Lung (tissue), 11 donors: ENCODE measurements at regions not wholly inside any gene's neighbourhood (a gene's known extent, or its start where the extent isn't known, plus 50 kb on each side); places are given as distances from the start of the nearest gene placed in this dataset.
A peak's percentile ranks its signal among the peaks of the same experiment; 100 is the strongest.

Experiments
- ATAC-seq: fragments of 200-7000 bp; cut with Tn5 transposase; one replicate; pipeline ENCODE4 v1.9.1; 2020; ENCODE audit warnings: moderate number of reproducible peaks; ENCODE audit not compliant: insufficient read depth, low FRiP score
- DNase-seq, 3 donors: peaks; one replicate each; pipeline ENCODE4 v3.0.0-alpha.2; 2013 to 2017
- H3K27ac ChIP-seq, 2 donors: one replicate each; pipeline ENCODE4 v1.5.1; 2013; ENCODE audit warnings: mild to moderate bottlenecking in 2 of 2, moderate library complexity in 2 of 2, control low read depth in 1 of 2, inconsistent platforms in 1 of 2, low read depth in 1 of 2, low read length in 1 of 2
- H3K27me3 ChIP-seq, 3 donors: one replicate each; pipeline ENCODE4 v1.5.1; 2013; ENCODE audit warnings: low read length in 2 of 3; ENCODE audit not compliant: control insufficient read depth in 3 of 3, insufficient read depth in 3 of 3
- H3K36me3 ChIP-seq, 4 donors: one replicate each; pipeline ENCODE4 v1.5.1; 2013; ENCODE audit warnings: low read length in 4 of 4, mild to moderate bottlenecking in 1 of 4, moderate library complexity in 1 of 4; ENCODE audit not compliant: control insufficient read depth in 4 of 4, insufficient read depth in 4 of 4
- H3K4me1 ChIP-seq, 5 donors: one replicate each; pipeline ENCODE4 v1.5.1; 2013; ENCODE audit warnings: low read length in 5 of 5, mild to moderate bottlenecking in 2 of 5, moderate library complexity in 1 of 5; ENCODE audit not compliant: control insufficient read depth in 5 of 5, insufficient read depth in 5 of 5
- H3K4me3 ChIP-seq: one replicate; pipeline ENCODE4 v1.5.1; 2013; ENCODE audit warnings: mild to moderate bottlenecking, control low read depth, moderate library complexity
- H3K9ac ChIP-seq, 2 donors: one replicate each; pipeline ENCODE4 v1.5.1; 2013; ENCODE audit warnings: low read length in 2 of 2, control low read depth in 1 of 2; ENCODE audit not compliant: insufficient read depth in 1 of 2
- H3K9me3 ChIP-seq, 4 donors: one replicate each; pipeline ENCODE4 v1.5.1; 2013; ENCODE audit warnings: low read length in 3 of 4, mild to moderate bottlenecking in 1 of 4, moderate library complexity in 1 of 4; ENCODE audit not compliant: control insufficient read depth in 4 of 4, insufficient read depth in 3 of 4
- WGBS, 2 donors: extraction: QIAGEN DNeasy Blood & Tissue Kit; methylation state at CpG; one replicate each; pipeline ENCODE4 v1.1.7; 2013; 5-methylcytosine and 5-hydroxymethylcytosine counted together
- TF ChIP-seq, protein P1 (sequence below): IDR thresholded peaks from 2 replicates; pipeline ENCODE4 v1.5.1; 2012; ENCODE audit warnings: mild to moderate bottlenecking; ENCODE audit errors: control extremely low read depth, extremely low read depth
- donor health status: control.
- donor health status: control.
- donor health status: Bipolar disorder and iron deficiency.
- donor health status: healthy.
- donor health status: DM: yes; HTN: yes; CAD: no.

GRCh38 chr6:82612475-82613039 lies 248.9 kb downstream of the TPBG start:
- peak; percentile 2 to 16 (median 8) for DNase-seq
- Histone ChIP-seq H3K27me3 (no peaks in the 10 kb centered on the region), H3K9ac (no peak overlapping the region), H3K4me3 (no peak overlapping the region), H3K9me3 (no peaks in the 10 kb centered on the region), H3K27ac (no peak overlapping the region), H3K36me3 (no peaks in the 10 kb centered on the region), H3K4me1 (no peaks in the 10 kb centered on the region)
- no peak for ATAC-seq
- TF ChIP-seq, protein P1, sequence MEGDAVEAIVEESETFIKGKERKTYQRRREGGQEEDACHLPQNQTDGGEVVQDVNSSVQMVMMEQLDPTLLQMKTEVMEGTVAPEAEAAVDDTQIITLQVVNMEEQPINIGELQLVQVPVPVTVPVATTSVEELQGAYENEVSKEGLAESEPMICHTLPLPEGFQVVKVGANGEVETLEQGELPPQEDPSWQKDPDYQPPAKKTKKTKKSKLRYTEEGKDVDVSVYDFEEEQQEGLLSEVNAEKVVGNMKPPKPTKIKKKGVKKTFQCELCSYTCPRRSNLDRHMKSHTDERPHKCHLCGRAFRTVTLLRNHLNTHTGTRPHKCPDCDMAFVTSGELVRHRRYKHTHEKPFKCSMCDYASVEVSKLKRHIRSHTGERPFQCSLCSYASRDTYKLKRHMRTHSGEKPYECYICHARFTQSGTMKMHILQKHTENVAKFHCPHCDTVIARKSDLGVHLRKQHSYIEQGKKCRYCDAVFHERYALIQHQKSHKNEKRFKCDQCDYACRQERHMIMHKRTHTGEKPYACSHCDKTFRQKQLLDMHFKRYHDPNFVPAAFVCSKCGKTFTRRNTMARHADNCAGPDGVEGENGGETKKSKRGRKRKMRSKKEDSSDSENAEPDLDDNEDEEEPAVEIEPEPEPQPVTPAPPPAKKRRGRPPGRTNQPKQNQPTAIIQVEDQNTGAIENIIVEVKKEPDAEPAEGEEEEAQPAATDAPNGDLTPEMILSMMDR: no peak
- 86 to 96% methylated on average over 1 of the region's 1 CpG for WGBS, 2 donors

GRCh38 chr6:82614518-82614917 lies 250.9 kb downstream of the TPBG start:
- TF ChIP-seq, protein P1: no peak
- Histone ChIP-seq H3K27ac (no peak overlapping the region), H3K4me3 (no peak overlapping the region), H3K9ac (no peak overlapping the region), H3K36me3 (no peaks in the 10 kb centered on the region), H3K27me3 (no peaks in the 10 kb centered on the region), H3K4me1 (no peaks in the 10 kb centered on the region), H3K9me3 (no peaks in the 10 kb centered on the region)
- DNase-seq: no peak
- 33 to 45% methylated on average over 3 of the region's 3 CpGs for WGBS, 2 donors
- ATAC-seq: no peak

DNA sequence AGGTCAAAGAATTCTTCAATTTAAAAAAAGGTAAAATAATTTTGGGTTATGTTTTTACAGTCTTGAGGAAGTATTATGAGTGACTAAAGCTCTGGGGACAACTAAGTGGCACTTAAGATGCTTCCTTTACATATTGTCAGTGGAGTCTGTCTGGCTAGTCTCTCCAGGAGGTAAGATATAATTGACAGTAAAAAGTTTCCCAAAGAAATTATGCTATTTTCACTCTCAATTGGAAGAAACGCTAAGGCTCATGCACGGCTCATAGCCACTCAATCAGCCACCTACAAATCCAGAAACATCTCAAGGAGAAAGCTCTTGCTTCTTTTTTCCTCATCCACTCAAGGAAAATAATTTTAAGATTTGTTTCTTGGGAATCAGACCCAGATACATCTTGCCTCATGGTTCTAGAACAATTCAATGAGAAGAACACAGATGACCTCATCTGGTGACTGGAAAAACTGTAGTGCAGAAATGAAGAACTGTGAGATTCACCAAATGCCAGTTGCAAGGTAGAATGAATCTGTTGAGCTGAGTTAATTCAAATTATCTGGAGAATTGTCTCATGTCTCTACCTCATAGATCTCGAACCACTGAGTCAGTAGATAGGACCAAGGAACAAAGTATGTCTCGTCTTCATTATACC lies 252.9 kb downstream of the TPBG start:
- DNase-seq (no peak), ATAC-seq (no peak)
- Histone ChIP-seq H3K36me3 (no peaks in the 10 kb centered on the region), H3K4me1 (no peaks in the 10 kb centered on the region), H3K4me3 (no peak overlapping the region), H3K27me3 (no peaks in the 10 kb centered on the region), H3K27ac (no peak overlapping the region), H3K9me3 (no peaks in the 10 kb centered on the region), H3K9ac (no peak overlapping the region)
- WGBS, 2 donors: 81 to 85% methylated on average over 4 of the region's 4 CpGs
- TF ChIP-seq, protein P1: no peak

GRCh38 chr6:82617648-82618047 lies 254.0 kb downstream of the TPBG start:
- no peaks in the 10 kb centered on the region for H3K4me1 ChIP-seq
- no peak overlapping the region for H3K9ac ChIP-seq
- DNase-seq: no peak
- no peaks in the 10 kb centered on the region for H3K27me3 ChIP-seq
- H3K9me3 ChIP-seq: peaks cover 0 to 2% (median 0%) of the 10 kb centered on the region in 4 donors
- ATAC-seq: no peak
- TF ChIP-seq, protein P1: no peak
- H3K27ac ChIP-seq: no peak overlapping the region
- H3K36me3 ChIP-seq: no peaks in the 10 kb centered on the region
- H3K4me3 ChIP-seq: no peak overlapping the region
